Pancreas (tissue), 10 donors: ENCODE measurements at regions not wholly inside any gene's neighbourhood (a gene's known extent, or its start where the extent isn't known, plus 50 kb on each side); places are given as distances from the start of the nearest gene placed in this dataset.
"Not testable (repeated sequence)": the region's sequence is repeated elsewhere in the genome, so short reads cannot be mapped to it uniquely, and the experiment has no call there.

ENCODE experiments used
- ATAC-seq, 4 donors: fragments of 200-7000 bp; cut with Tn5 transposase; one replicate each; pipeline versions ENCODE4 v1.8.0 to v1.9.1; 2020; ENCODE audit warnings: mild to moderate bottlenecking in 4 of 4, moderate library complexity in 4 of 4
- DNase-seq, 6 donors: peaks; one replicate each; pipeline ENCODE4 v3.0.0-alpha.2; 2020
- FAIRE-seq: peaks from 2 replicates; lab custom pipeline; 2012; peaks lifted over from hg19 to GRCh38; lab: Jason Lieb, UNC
- H3K27ac ChIP-seq, 4 donors: fragments of 200-600 bp; sonication (generic); 1 replicate in 3 of 4; 2 replicates in 1 of 4; pipeline versions ENCODE4 v1.5.0 to v1.8.0; 2020
- H3K27me3 ChIP-seq, 4 donors: fragments of 200-600 bp; one replicate each; pipeline ENCODE4 v1.8.0; 2021
- H3K36me3 ChIP-seq, 3 donors: fragments of 200-600 bp; sonication (generic) in 1 of 3; one replicate each; pipeline versions ENCODE4 v1.5.0 to v1.8.0; 2020 to 2021
- H3K4me1 ChIP-seq, 3 donors: fragments of 200-600 bp; one replicate each; pipeline ENCODE4 v1.8.0; 2021
- H3K4me3 ChIP-seq, 4 donors: fragments of 200-600 bp; sonication (generic) in 2 of 4; one replicate each; pipeline versions ENCODE4 v1.5.0 to v1.8.0; 2020 to 2021
- H3K9me3 ChIP-seq, 4 donors: fragments of 200-600 bp; one replicate each; pipeline ENCODE4 v1.8.0; 2021
- WGBS, 2 donors: extraction: QIAGEN DNeasy Blood & Tissue Kit; methylation state at CpG; one replicate each; pipeline ENCODE4 v1.1.7; 2013; 5-methylcytosine and 5-hydroxymethylcytosine counted together
- intact Hi-C, 3 donors: fragments of 100-400 bp; cut with DNase I; formaldehyde crosslinking; loops; one replicate each; pipeline versions ENCODE4 v1.11.1 to v1.14.2; 2022
- TF ChIP-seq, protein P1 (sequence below), 4 donors: fragments of 200-600 bp; sonication (generic) in 3 of 4; IDR thresholded peaks; one replicate each; pipeline versions ENCODE4 v1.5.0 to v1.8.0; 2021; ENCODE audit warnings: antibody characterized with exemption in 4 of 4
- donor health status: healthy with polysubstance abuse.
- donor health status: DM: no; HTN: no; CAD: no; lungs with moderate emphysema.
- donor health status: DM: no; HTN: no; CAD: no.
- donor health status: control.
- donor health status: control.
- donor health status: Bipolar disorder and iron deficiency.
- donor health status: DM: yes; HTN: yes; CAD: no.
- donor health status: DM: no; HTN: no; CAD: no.
- donor health status: DM: no; HTN: no; CAD: no.
- donor health status: DM: yes; HTN: yes; CAD: no.

DNA sequence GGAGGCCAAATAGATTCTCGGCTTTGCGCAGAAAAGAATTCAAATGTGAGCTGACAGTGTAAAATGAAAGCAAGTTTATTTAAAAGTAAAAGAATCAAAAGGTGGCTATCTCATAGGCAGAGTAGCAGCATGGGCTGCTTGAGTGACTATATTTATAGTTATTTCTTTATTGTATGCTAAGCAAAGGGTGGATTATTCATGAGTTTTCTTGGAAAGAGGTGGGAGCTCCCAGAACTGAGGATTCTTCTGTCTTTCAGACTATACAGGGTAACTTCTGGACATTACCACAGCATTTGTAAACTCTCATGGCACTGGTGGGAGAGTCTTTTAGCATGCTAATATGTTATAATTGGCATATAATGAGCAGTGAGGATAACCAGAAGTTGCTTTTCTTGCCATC lies 659.9 kb downstream of the RWDD3 start:
- intact Hi-C loops = no loop called here
- H3K9me3 ChIP-seq = no peaks in the 10 kb centered on the region
- H3K4me3 ChIP-seq = no peak overlapping the region
- H3K27me3 ChIP-seq = no peaks in the 10 kb centered on the region
- DNase-seq = no peak
- H3K36me3 ChIP-seq = no peaks in the 10 kb centered on the region
- 84 to 90% methylated on average over 2 of the region's 2 CpGs for WGBS, 2 donors
- no peaks in the 10 kb centered on the region for H3K4me1 ChIP-seq
- TF ChIP-seq, protein P1, sequence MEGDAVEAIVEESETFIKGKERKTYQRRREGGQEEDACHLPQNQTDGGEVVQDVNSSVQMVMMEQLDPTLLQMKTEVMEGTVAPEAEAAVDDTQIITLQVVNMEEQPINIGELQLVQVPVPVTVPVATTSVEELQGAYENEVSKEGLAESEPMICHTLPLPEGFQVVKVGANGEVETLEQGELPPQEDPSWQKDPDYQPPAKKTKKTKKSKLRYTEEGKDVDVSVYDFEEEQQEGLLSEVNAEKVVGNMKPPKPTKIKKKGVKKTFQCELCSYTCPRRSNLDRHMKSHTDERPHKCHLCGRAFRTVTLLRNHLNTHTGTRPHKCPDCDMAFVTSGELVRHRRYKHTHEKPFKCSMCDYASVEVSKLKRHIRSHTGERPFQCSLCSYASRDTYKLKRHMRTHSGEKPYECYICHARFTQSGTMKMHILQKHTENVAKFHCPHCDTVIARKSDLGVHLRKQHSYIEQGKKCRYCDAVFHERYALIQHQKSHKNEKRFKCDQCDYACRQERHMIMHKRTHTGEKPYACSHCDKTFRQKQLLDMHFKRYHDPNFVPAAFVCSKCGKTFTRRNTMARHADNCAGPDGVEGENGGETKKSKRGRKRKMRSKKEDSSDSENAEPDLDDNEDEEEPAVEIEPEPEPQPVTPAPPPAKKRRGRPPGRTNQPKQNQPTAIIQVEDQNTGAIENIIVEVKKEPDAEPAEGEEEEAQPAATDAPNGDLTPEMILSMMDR (IDR thresholded peaks at IDR 0.05) = no peak
- no peak for FAIRE-seq
- no peak for ATAC-seq
- no peak overlapping the region for H3K27ac ChIP-seq

DNA sequence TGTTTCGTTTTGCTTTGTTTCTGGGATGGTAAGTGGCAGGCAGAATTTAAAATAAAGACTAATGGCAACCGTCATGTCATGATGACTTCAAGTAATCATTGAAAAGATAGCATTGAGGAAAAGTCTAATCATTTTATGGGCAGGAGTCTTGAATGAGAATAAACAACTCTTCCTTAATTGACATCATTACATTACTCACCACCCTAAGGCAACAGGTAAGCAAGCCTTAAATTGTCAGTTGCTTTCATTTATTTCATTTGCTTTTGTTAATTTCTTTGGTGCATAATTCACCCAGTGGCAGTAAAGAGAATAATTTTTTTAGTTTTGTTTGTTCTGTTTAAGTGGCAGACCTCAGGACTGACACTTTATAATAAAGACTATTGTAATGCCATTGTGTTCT lies 669.0 kb downstream of the RWDD3 start:
- no peaks in the 10 kb centered on the region for H3K27me3 ChIP-seq
- H3K9me3 ChIP-seq = no peaks in the 10 kb centered on the region
- DNase-seq (no peak), FAIRE-seq (no peak), ATAC-seq (no peak)
- intact Hi-C loops = no loop called here
- H3K4me1 ChIP-seq = no peaks in the 10 kb centered on the region
- H3K4me3 ChIP-seq = no peak overlapping the region
- WGBS, 2 donors = 42 to 50% methylated on average over 2 of the region's 2 CpGs
- TF ChIP-seq, protein P1 (IDR thresholded peaks at IDR 0.05) = no peak
- no peak overlapping the region for H3K27ac ChIP-seq
- no peaks in the 10 kb centered on the region for H3K36me3 ChIP-seq

DNA sequence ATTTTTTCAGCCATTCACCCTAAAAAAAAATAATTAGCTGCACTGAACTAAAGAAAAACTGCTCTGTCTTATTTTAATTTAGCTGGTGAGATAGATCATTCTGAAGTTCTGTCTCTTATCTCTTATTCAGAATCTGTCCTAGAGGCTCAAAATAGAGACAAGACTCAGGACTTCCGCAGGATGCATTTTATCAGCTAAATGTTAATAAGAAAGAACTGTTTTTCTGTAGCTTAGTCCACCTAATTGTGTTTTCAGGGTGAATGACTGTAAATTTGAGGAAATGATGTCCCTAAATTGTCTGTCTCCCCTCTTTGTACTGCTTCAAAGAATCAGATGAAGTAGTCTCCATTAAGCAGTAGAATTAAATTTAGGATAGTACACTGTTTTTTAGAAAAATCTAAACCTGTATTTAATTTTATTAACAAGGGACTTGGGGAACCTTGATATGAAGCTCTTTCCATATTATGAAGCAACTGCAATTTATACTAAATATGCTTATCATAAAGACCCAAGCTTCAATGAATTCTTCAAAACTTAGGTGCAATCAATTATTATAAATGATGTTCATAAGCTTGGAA lies 671.9 kb downstream of the RWDD3 start:
- no peaks in the 10 kb centered on the region for H3K27me3 ChIP-seq
- H3K27ac ChIP-seq = no peak overlapping the region
- 57 to 76% methylated on average over 1 of the region's 1 CpG for WGBS, 2 donors
- no peak for DNase-seq
- TF ChIP-seq, protein P1 (IDR thresholded peaks at IDR 0.05) = no peak
- intact Hi-C loops = no loop called here
- H3K4me3 ChIP-seq = no peak overlapping the region
- H3K4me1 ChIP-seq = no peaks in the 10 kb centered on the region
- H3K36me3 ChIP-seq = no peaks in the 10 kb centered on the region
- ATAC-seq = no peak
- no peaks in the 10 kb centered on the region for H3K9me3 ChIP-seq
- no peak for FAIRE-seq

DNA sequence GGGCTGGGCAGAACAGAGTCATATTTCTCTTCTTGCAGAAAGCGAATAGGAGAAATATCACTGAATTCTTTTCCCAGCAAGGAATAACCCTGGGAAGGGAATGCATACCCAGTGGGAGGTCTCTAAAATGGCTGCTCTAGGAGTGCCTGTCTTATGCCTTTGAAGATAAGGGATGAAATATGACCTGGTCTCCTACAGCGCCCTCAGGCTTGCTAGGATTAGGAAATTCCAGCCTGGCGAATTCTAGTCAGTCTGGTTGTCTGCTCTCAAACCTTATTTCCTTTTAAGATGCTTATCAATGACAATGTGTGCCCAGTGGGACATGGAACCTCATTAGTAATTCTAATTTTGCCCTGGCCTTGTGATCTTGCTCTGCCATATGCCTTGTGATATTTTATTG lies 677.7 kb downstream of the RWDD3 start:
- H3K4me1 ChIP-seq, H3K27ac ChIP-seq, intact Hi-C loops, H3K4me3 ChIP-seq, H3K36me3 ChIP-seq, ATAC-seq, FAIRE-seq, DNase-seq, H3K27me3 ChIP-seq, H3K9me3 ChIP-seq: not testable (repeated sequence)
- WGBS, 2 donors = 61 to 64% methylated on average over 3 of the region's 3 CpGs

DNA sequence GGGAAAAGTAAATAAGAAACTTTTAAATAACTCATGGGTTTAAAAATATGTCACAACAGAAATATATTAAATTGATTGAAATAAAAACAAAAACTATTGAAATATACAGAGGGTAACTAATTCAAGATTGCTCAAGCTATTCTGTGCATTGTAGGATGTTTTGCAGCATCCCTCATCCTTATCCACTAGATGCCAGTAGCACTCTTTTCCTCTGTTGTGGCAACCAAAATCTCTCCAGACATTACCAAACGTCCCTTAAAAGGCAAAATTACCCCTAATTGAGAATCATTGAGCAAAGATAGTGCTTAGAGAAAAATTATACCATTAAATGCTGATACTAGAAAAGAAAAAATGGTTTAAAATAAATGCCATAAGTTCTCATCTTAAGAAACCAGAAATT lies 682.6 kb downstream of the RWDD3 start:
- TF ChIP-seq, protein P1 (IDR thresholded peaks at IDR 0.05) = no peak
- H3K27me3 ChIP-seq = no peaks in the 10 kb centered on the region
- ATAC-seq (no peak), DNase-seq (no peak), FAIRE-seq (no peak)
- intact Hi-C loops = no loop called here
- 0 to 2% methylated on average over 1 of the region's 1 CpG for WGBS, 2 donors
- no peaks in the 10 kb centered on the region for H3K9me3 ChIP-seq
- H3K36me3 ChIP-seq = no peaks in the 10 kb centered on the region
- no peaks in the 10 kb centered on the region for H3K4me1 ChIP-seq
- no peak overlapping the region for H3K4me3 ChIP-seq
- no peak overlapping the region for H3K27ac ChIP-seq
